ENCODE measurements at regions not wholly inside any gene's neighbourhood (a gene's known extent, or its start where the extent isn't known, plus 50 kb on each side); places are given as distances from the start of the nearest gene placed in this dataset.
A peak's percentile ranks its signal among the peaks of the same experiment; 100 is the strongest.

- CTCF ChIA-PET = no interaction called here
- no peak for TF ChIP-seq SIN3A (IDR thresholded peaks at IDR 0.05; ENCODE audit: low read depth)
- TF ChIP-seq, protein P1, sequence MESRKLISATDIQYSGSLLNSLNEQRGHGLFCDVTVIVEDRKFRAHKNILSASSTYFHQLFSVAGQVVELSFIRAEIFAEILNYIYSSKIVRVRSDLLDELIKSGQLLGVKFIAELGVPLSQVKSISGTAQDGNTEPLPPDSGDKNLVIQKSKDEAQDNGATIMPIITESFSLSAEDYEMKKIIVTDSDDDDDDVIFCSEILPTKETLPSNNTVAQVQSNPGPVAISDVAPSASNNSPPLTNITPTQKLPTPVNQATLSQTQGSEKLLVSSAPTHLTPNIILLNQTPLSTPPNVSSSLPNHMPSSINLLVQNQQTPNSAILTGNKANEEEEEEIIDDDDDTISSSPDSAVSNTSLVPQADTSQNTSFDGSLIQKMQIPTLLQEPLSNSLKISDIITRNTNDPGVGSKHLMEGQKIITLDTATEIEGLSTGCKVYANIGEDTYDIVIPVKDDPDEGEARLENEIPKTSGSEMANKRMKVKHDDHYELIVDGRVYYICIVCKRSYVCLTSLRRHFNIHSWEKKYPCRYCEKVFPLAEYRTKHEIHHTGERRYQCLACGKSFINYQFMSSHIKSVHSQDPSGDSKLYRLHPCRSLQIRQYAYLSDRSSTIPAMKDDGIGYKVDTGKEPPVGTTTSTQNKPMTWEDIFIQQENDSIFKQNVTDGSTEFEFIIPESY (IDR thresholded peaks at IDR 0.05; ENCODE audit: extremely low read depth, insufficient replicate concordance, low read length) = no peak
- no peak for TF ChIP-seq JUND (IDR thresholded peaks at IDR 0.05)
- TF ChIP-seq CBX3 (IDR thresholded peaks at IDR 0.05; ENCODE audit: low read depth) = no peak
- no peak for TF ChIP-seq ZFX (IDR thresholded peaks at IDR 0.05)
- no peak for TF ChIP-seq RAD21 (IDR thresholded peaks at IDR 0.05; ENCODE audit: low read depth)
- no peak for TF ChIP-seq ELF1 (IDR thresholded peaks at IDR 0.05; ENCODE audit: borderline replicate concordance, low read depth)
- TF ChIP-seq CEBPB (IDR thresholded peaks at IDR 0.05; ENCODE audit: low read depth) = no peak
- TF ChIP-seq YY1 (IDR thresholded peaks at IDR 0.05; ENCODE audit: extremely low read depth, insufficient replicate concordance, low read depth, low read length) = no peak
- TF ChIP-seq EGR1 (IDR thresholded peaks at IDR 0.05; ENCODE audit: low read depth) = no peak
- no peak for TF ChIP-seq FOSL1 (IDR thresholded peaks at IDR 0.05; ENCODE audit: low read depth)
- no peak for TF ChIP-seq SRF (IDR thresholded peaks at IDR 0.05; ENCODE audit: low read depth)
- TF ChIP-seq CTCF (IDR thresholded peaks at IDR 0.05 in 2 of 3, conservative IDR thresholded peaks at IDR 0.05 in 1 of 3; ENCODE audit: borderline replicate concordance in 1 of 3, insufficient read depth in 1 of 3, low read depth in 2 of 3, low read length in 2 of 3) = no peak
- no peak for TF ChIP-seq EZH2 (IDR thresholded peaks at IDR 0.05)
- TF ChIP-seq TCF7L2 (IDR thresholded peaks at IDR 0.05; ENCODE audit: borderline replicate concordance, extremely low read depth, insufficient read depth, insufficient read length) = no peak
- TF ChIP-seq POLR2A (IDR thresholded peaks at IDR 0.05; ENCODE audit: borderline replicate concordance, extremely low read depth, insufficient read depth, insufficient read length) = no peak
- intact Hi-C loops (cut with micrococcal nuclease) = no loop called here
- H3K36me3 ChIP-seq (ENCODE audit: control insufficient read depth in 1 of 2, insufficient read depth in 2 of 2, low read length in 2 of 2) = no peaks in the 10 kb centered on the region
- DNase-seq (ENCODE audit: low read depth, low spot score) (no peak), ATAC-seq (no peak)
- H3K9ac ChIP-seq (ENCODE audit: low read length) = no peak overlapping the region
- BruUV-seq (replicated peaks) = no TSS peak
- RAD21 ChIA-PET (ENCODE audit: low non-redundant PET in 1 of 2, low total read pairs in 2 of 2, uncharacterized antibody in 2 of 2, unreplicated experiment in 2 of 2) = no interaction called here
- no peaks in the 10 kb centered on the region; a peak in 1 of 4 replicates for H3K9me3 ChIP-seq (ENCODE audit: control insufficient read depth in 1 of 2, insufficient read depth in 1 of 2, low read depth in 1 of 2, low read length in 2 of 2)
- H3K27ac ChIP-seq (ENCODE audit: low read depth, low read length) = no peak overlapping the region
- H3K9me2 ChIP-seq (ENCODE audit: insufficient read depth) = no peaks in the 10 kb centered on the region
- peak overlapping the region; percentile 73 for H3K4me2 ChIP-seq (ENCODE audit: low read length)
- H4K20me1 ChIP-seq (ENCODE audit: insufficient read depth) = no peaks in the 10 kb centered on the region
- POLR2A ChIA-PET = no interaction called here
- H3K27me3 ChIP-seq (ENCODE audit: insufficient read depth, low read length) = peaks cover 21% of the 10 kb centered on the region; the same call in 1 of the 2 replicates
- H3K79me2 ChIP-seq (ENCODE audit: insufficient read depth, low read length) = no peaks in the 10 kb centered on the region
- peak overlapping the region; percentile 36 to 50 for H3K4me3 ChIP-seq (replicated peaks in 1 of 2; ENCODE audit: low read depth in 1 of 2, low read length in 2 of 2)
- H3K4me1 ChIP-seq (ENCODE audit: control insufficient read depth in 1 of 2, insufficient read depth in 2 of 2, low read length in 2 of 2) = peaks cover 0 to 7% of the 10 kb centered on the region in 2 experiments; a peak in 1 of 4 replicates
- H2AFZ ChIP-seq (ENCODE audit: low read depth, low read length, poor library complexity, severe bottlenecking) = no peak overlapping the region
Observed at GRCh38 chr3:168250415-168250861, 154.7 kb upstream of the GOLIM4 start.
